ENCODE measurements at regions not wholly inside any gene's neighbourhood (a gene's known extent, or its start where the extent isn't known, plus 50 kb on each side); places are given as distances from the start of the nearest gene placed in this dataset.
"Not testable (repeated sequence)": the region's sequence is repeated elsewhere in the genome, so short reads cannot be mapped to it uniquely, and the experiment has no call there.

GRCh38 chr20:53856300-53857295 is 213.8 kb downstream of the BCAS1 start:
- Histone ChIP-seq H3K36me3 (ENCODE audit: control insufficient read depth in 2 of 2, insufficient read depth in 2 of 2, low read length in 2 of 2) (no peaks in the 10 kb centered on the region), H3K9ac (ENCODE audit: low read depth in 1 of 2, low read length in 2 of 2) (no peak overlapping the region), H3K27me3 (ENCODE audit: control insufficient read depth in 2 of 2, insufficient read depth in 2 of 2, low read length in 2 of 2) (no peaks in the 10 kb centered on the region), H3K4me1 (ENCODE audit: control insufficient read depth in 2 of 2, insufficient read depth in 2 of 2, low read length in 2 of 2) (peaks cover 16 to 27% of the 10 kb centered on the region in 2 donors), H3K4me3 (ENCODE audit: low read length in 2 of 2) (no peak overlapping the region), H3K9me3 (ENCODE audit: control insufficient read depth in 2 of 2, low read length in 2 of 2) (no peaks in the 10 kb centered on the region), H3K27ac (ENCODE audit: low read depth in 2 of 2, low read length in 2 of 2) (peak overlapping the region in 1 of 2 donors; percentile 78)

- H3K4me1 ChIP-seq (ENCODE audit: control insufficient read depth in 2 of 2, insufficient read depth in 2 of 2, low read length in 2 of 2): peaks cover 16 to 28% of the 10 kb centered on the region in 2 donors
- no peak overlapping the region for H3K9ac ChIP-seq (ENCODE audit: low read depth in 1 of 2, low read length in 2 of 2)
- no peaks in the 10 kb centered on the region for H3K27me3 ChIP-seq (ENCODE audit: control insufficient read depth in 2 of 2, insufficient read depth in 2 of 2, low read length in 2 of 2)
- H3K27ac ChIP-seq (ENCODE audit: low read depth in 2 of 2, low read length in 2 of 2): peak overlapping the region; percentile 2 to 5
- no peaks in the 10 kb centered on the region for H3K36me3 ChIP-seq (ENCODE audit: control insufficient read depth in 2 of 2, insufficient read depth in 2 of 2, low read length in 2 of 2)
- no peak overlapping the region for H3K4me3 ChIP-seq (ENCODE audit: low read length in 2 of 2)
- no peaks in the 10 kb centered on the region for H3K9me3 ChIP-seq (ENCODE audit: control insufficient read depth in 2 of 2, low read length in 2 of 2)
Observed at GRCh38 chr20:53855733-53856132, 214.7 kb downstream of the BCAS1 start.

- not testable (repeated sequence) for H3K9ac ChIP-seq (ENCODE audit: low read depth in 1 of 2, low read length in 2 of 2); H3K4me3 ChIP-seq (ENCODE audit: low read length in 2 of 2)
- peaks cover 16 to 28% of the 10 kb centered on the region in 2 donors for H3K4me1 ChIP-seq (ENCODE audit: control insufficient read depth in 2 of 2, insufficient read depth in 2 of 2, low read length in 2 of 2)
Observed at GRCh38 chr20:53854609-53854926, 215.8 kb downstream of the BCAS1 start.

GRCh38 chr20:53853111-53853713 is 217.2 kb downstream of the BCAS1 start:
- Histone ChIP-seq H3K36me3 (ENCODE audit: control insufficient read depth in 2 of 2, insufficient read depth in 2 of 2, low read length in 2 of 2) (no peaks in the 10 kb centered on the region), H3K27ac (ENCODE audit: low read depth in 2 of 2, low read length in 2 of 2) (no peak overlapping the region), H3K9me3 (ENCODE audit: control insufficient read depth in 2 of 2, low read length in 2 of 2) (no peaks in the 10 kb centered on the region), H3K4me1 (ENCODE audit: control insufficient read depth in 2 of 2, insufficient read depth in 2 of 2, low read length in 2 of 2) (peaks cover 15 to 21% of the 10 kb centered on the region in 2 donors), H3K27me3 (ENCODE audit: control insufficient read depth in 2 of 2, insufficient read depth in 2 of 2, low read length in 2 of 2) (no peaks in the 10 kb centered on the region), H3K4me3 (ENCODE audit: low read length in 2 of 2) (no peak overlapping the region), H3K9ac (ENCODE audit: low read depth in 1 of 2, low read length in 2 of 2) (no peak overlapping the region)

More at GRCh38 chr20:53854609-53854926, 215.8 kb downstream of the BCAS1 start:
- H3K27ac ChIP-seq (ENCODE audit: low read depth in 2 of 2, low read length in 2 of 2); H3K36me3 ChIP-seq (ENCODE audit: control insufficient read depth in 2 of 2, insufficient read depth in 2 of 2, low read length in 2 of 2); H3K9me3 ChIP-seq (ENCODE audit: control insufficient read depth in 2 of 2, low read length in 2 of 2); H3K27me3 ChIP-seq (ENCODE audit: control insufficient read depth in 2 of 2, insufficient read depth in 2 of 2, low read length in 2 of 2): not testable (repeated sequence)

- Histone ChIP-seq H3K4me3 (ENCODE audit: low read length in 2 of 2) (no peak overlapping the region), H3K27me3 (ENCODE audit: control insufficient read depth in 2 of 2, insufficient read depth in 2 of 2, low read length in 2 of 2) (no peaks in the 10 kb centered on the region), H3K4me1 (ENCODE audit: control insufficient read depth in 2 of 2, insufficient read depth in 2 of 2, low read length in 2 of 2) (peaks cover 13 to 15% of the 10 kb centered on the region in 2 donors), H3K9me3 (ENCODE audit: control insufficient read depth in 2 of 2, low read length in 2 of 2) (no peaks in the 10 kb centered on the region), H3K27ac (ENCODE audit: low read depth in 2 of 2, low read length in 2 of 2) (no peak overlapping the region), H3K9ac (ENCODE audit: low read depth in 1 of 2, low read length in 2 of 2) (no peak overlapping the region), H3K36me3 (ENCODE audit: control insufficient read depth in 2 of 2, insufficient read depth in 2 of 2, low read length in 2 of 2) (no peaks in the 10 kb centered on the region)
Observed at GRCh38 chr20:53852691-53853090, 217.7 kb downstream of the BCAS1 start.

- no peak overlapping the region for H3K27ac ChIP-seq (ENCODE audit: low read depth in 2 of 2, low read length in 2 of 2)
- no peak overlapping the region for H3K9ac ChIP-seq (ENCODE audit: low read depth in 1 of 2, low read length in 2 of 2)
- no peaks in the 10 kb centered on the region for H3K9me3 ChIP-seq (ENCODE audit: control insufficient read depth in 2 of 2, low read length in 2 of 2)
- H3K36me3 ChIP-seq (ENCODE audit: control insufficient read depth in 2 of 2, insufficient read depth in 2 of 2, low read length in 2 of 2): no peaks in the 10 kb centered on the region
- peaks cover 9% of the 10 kb centered on the region in 2 donors for H3K4me1 ChIP-seq (ENCODE audit: control insufficient read depth in 2 of 2, insufficient read depth in 2 of 2, low read length in 2 of 2)
- H3K27me3 ChIP-seq (ENCODE audit: control insufficient read depth in 2 of 2, insufficient read depth in 2 of 2, low read length in 2 of 2): no peaks in the 10 kb centered on the region
- H3K4me3 ChIP-seq (ENCODE audit: low read length in 2 of 2): no peak overlapping the region
Observed at GRCh38 chr20:53852014-53852413, 218.4 kb downstream of the BCAS1 start.

- Histone ChIP-seq H3K9me3 (ENCODE audit: control insufficient read depth in 2 of 2, low read length in 2 of 2) (no peaks in the 10 kb centered on the region), H3K4me1 (ENCODE audit: control insufficient read depth in 2 of 2, insufficient read depth in 2 of 2, low read length in 2 of 2) (peaks cover 3 to 6% of the 10 kb centered on the region in 2 donors), H3K27ac (ENCODE audit: low read depth in 2 of 2, low read length in 2 of 2) (no peak overlapping the region), H3K4me3 (ENCODE audit: low read length in 2 of 2) (no peak overlapping the region), H3K36me3 (ENCODE audit: control insufficient read depth in 2 of 2, insufficient read depth in 2 of 2, low read length in 2 of 2) (no peaks in the 10 kb centered on the region), H3K9ac (ENCODE audit: low read depth in 1 of 2, low read length in 2 of 2) (no peak overlapping the region), H3K27me3 (ENCODE audit: control insufficient read depth in 2 of 2, insufficient read depth in 2 of 2, low read length in 2 of 2) (no peaks in the 10 kb centered on the region)
Observed at GRCh38 chr20:53850319-53850718, 220.1 kb downstream of the BCAS1 start.

GRCh38 chr20:53849471-53850059 is 220.8 kb downstream of the BCAS1 start:
- Histone ChIP-seq H3K27ac (ENCODE audit: low read depth in 2 of 2, low read length in 2 of 2) (no peak overlapping the region), H3K4me1 (ENCODE audit: control insufficient read depth in 2 of 2, insufficient read depth in 2 of 2, low read length in 2 of 2) (peaks cover 3 to 8% of the 10 kb centered on the region in 2 donors), H3K36me3 (ENCODE audit: control insufficient read depth in 2 of 2, insufficient read depth in 2 of 2, low read length in 2 of 2) (no peaks in the 10 kb centered on the region)

GRCh38 chr20:53848304-53848703 is 222.1 kb downstream of the BCAS1 start:
- Histone ChIP-seq H3K27ac (ENCODE audit: low read depth in 2 of 2, low read length in 2 of 2) (no peak overlapping the region), H3K4me3 (ENCODE audit: low read length in 2 of 2) (no peak overlapping the region), H3K9me3 (ENCODE audit: control insufficient read depth in 2 of 2, low read length in 2 of 2) (no peaks in the 10 kb centered on the region), H3K27me3 (ENCODE audit: control insufficient read depth in 2 of 2, insufficient read depth in 2 of 2, low read length in 2 of 2) (no peaks in the 10 kb centered on the region), H3K36me3 (ENCODE audit: control insufficient read depth in 2 of 2, insufficient read depth in 2 of 2, low read length in 2 of 2) (no peaks in the 10 kb centered on the region), H3K4me1 (ENCODE audit: control insufficient read depth in 2 of 2, insufficient read depth in 2 of 2, low read length in 2 of 2) (peaks cover 3 to 8% of the 10 kb centered on the region in 2 donors), H3K9ac (ENCODE audit: low read depth in 1 of 2, low read length in 2 of 2) (no peak overlapping the region)

More at GRCh38 chr20:53849471-53850059, 220.8 kb downstream of the BCAS1 start:
- H3K9ac ChIP-seq (ENCODE audit: low read depth in 1 of 2, low read length in 2 of 2): no peak overlapping the region
- H3K9me3 ChIP-seq (ENCODE audit: control insufficient read depth in 2 of 2, low read length in 2 of 2): no peaks in the 10 kb centered on the region
- H3K27me3 ChIP-seq (ENCODE audit: control insufficient read depth in 2 of 2, insufficient read depth in 2 of 2, low read length in 2 of 2): no peaks in the 10 kb centered on the region
- H3K4me3 ChIP-seq (ENCODE audit: low read length in 2 of 2): no peak overlapping the region

GRCh38 chr20:53847837-53848170 is 222.6 kb downstream of the BCAS1 start:
- Histone ChIP-seq H3K36me3 (ENCODE audit: control insufficient read depth in 2 of 2, insufficient read depth in 2 of 2, low read length in 2 of 2) (no peaks in the 10 kb centered on the region), H3K27me3 (ENCODE audit: control insufficient read depth in 2 of 2, insufficient read depth in 2 of 2, low read length in 2 of 2) (no peaks in the 10 kb centered on the region), H3K4me1 (ENCODE audit: control insufficient read depth in 2 of 2, insufficient read depth in 2 of 2, low read length in 2 of 2) (peaks cover 6 to 8% of the 10 kb centered on the region in 2 donors), H3K4me3 (ENCODE audit: low read length in 2 of 2) (no peak overlapping the region), H3K27ac (ENCODE audit: low read depth in 2 of 2, low read length in 2 of 2) (peak overlapping the region; percentile 6 to 52), H3K9ac (ENCODE audit: low read depth in 1 of 2, low read length in 2 of 2) (peak overlapping the region in 1 of 2 donors; percentile 10), H3K9me3 (ENCODE audit: control insufficient read depth in 2 of 2, low read length in 2 of 2) (no peaks in the 10 kb centered on the region)
